ENCODE measurements at regions not wholly inside any gene's neighbourhood (a gene's known extent, or its start where the extent isn't known, plus 50 kb on each side); places are given as distances from the start of the nearest gene placed in this dataset.

GRCh38 chrX:39245024-39245423 is 443.8 kb downstream of the MID1IP1 start:
- Histone ChIP-seq H3K27ac (ENCODE audit: low read depth, low read length) (no peak overlapping the region), H3K9me3 (ENCODE audit: control insufficient read depth in 1 of 2, insufficient read depth in 1 of 2, low read depth in 1 of 2, low read length in 2 of 2) (no peaks in the 10 kb centered on the region), H3K79me2 (ENCODE audit: insufficient read depth, low read length) (no peaks in the 10 kb centered on the region), H3K27me3 (ENCODE audit: insufficient read depth, low read length) (no peaks in the 10 kb centered on the region), H2AFZ (ENCODE audit: low read depth, low read length, poor library complexity, severe bottlenecking) (no peak overlapping the region), H3K9me2 (ENCODE audit: insufficient read depth) (no peaks in the 10 kb centered on the region), H3K36me3 (ENCODE audit: control insufficient read depth in 1 of 2, insufficient read depth in 2 of 2, low read length in 2 of 2) (no peaks in the 10 kb centered on the region), H3K9ac (ENCODE audit: low read length) (no peak overlapping the region), H3K4me1 (ENCODE audit: control insufficient read depth in 1 of 2, insufficient read depth in 2 of 2, low read length in 2 of 2) (no peaks in the 10 kb centered on the region), H3K4me3 (replicated peaks in 1 of 2; ENCODE audit: low read depth in 1 of 2, low read length in 2 of 2) (no peak overlapping the region), H4K20me1 (ENCODE audit: insufficient read depth) (no peaks in the 10 kb centered on the region), H3K4me2 (ENCODE audit: low read length) (no peak overlapping the region)
- ATAC-seq (no peak), DNase-seq (ENCODE audit: low read depth, low spot score) (no peak)
- ChIA-PET POLR2A (no interaction called here), CTCF (no interaction called here), RAD21 (ENCODE audit: low non-redundant PET in 1 of 2, low total read pairs in 2 of 2, uncharacterized antibody in 2 of 2, unreplicated experiment in 2 of 2) (no interaction called here)
- intact Hi-C loops (cut with micrococcal nuclease): no loop called here
- no peak for TF ChIP-seq SP1 (IDR thresholded peaks at IDR 0.05; ENCODE audit: low read depth)
- TF ChIP-seq FOSL1 (IDR thresholded peaks at IDR 0.05; ENCODE audit: low read depth): no peak
- TF ChIP-seq, protein P1, sequence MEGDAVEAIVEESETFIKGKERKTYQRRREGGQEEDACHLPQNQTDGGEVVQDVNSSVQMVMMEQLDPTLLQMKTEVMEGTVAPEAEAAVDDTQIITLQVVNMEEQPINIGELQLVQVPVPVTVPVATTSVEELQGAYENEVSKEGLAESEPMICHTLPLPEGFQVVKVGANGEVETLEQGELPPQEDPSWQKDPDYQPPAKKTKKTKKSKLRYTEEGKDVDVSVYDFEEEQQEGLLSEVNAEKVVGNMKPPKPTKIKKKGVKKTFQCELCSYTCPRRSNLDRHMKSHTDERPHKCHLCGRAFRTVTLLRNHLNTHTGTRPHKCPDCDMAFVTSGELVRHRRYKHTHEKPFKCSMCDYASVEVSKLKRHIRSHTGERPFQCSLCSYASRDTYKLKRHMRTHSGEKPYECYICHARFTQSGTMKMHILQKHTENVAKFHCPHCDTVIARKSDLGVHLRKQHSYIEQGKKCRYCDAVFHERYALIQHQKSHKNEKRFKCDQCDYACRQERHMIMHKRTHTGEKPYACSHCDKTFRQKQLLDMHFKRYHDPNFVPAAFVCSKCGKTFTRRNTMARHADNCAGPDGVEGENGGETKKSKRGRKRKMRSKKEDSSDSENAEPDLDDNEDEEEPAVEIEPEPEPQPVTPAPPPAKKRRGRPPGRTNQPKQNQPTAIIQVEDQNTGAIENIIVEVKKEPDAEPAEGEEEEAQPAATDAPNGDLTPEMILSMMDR (IDR thresholded peaks at IDR 0.05 in 2 of 3, conservative IDR thresholded peaks at IDR 0.05 in 1 of 3; ENCODE audit: borderline replicate concordance in 1 of 3, insufficient read depth in 1 of 3, low read depth in 2 of 3, low read length in 2 of 3): no peak
- TF ChIP-seq SRF (IDR thresholded peaks at IDR 0.05; ENCODE audit: low read depth): no peak
- no TSS peak for BruUV-seq (replicated peaks)

GRCh38 chrX:39247536-39247935 is 446.3 kb downstream of the MID1IP1 start:
- Histone ChIP-seq H3K4me3 (replicated peaks in 1 of 2; ENCODE audit: low read depth in 1 of 2, low read length in 2 of 2) (no peak overlapping the region), H3K36me3 (ENCODE audit: control insufficient read depth in 1 of 2, insufficient read depth in 2 of 2, low read length in 2 of 2) (no peaks in the 10 kb centered on the region), H3K9me2 (ENCODE audit: insufficient read depth) (no peaks in the 10 kb centered on the region), H3K4me2 (ENCODE audit: low read length) (no peak overlapping the region), H3K9me3 (ENCODE audit: control insufficient read depth in 1 of 2, insufficient read depth in 1 of 2, low read depth in 1 of 2, low read length in 2 of 2) (no peaks in the 10 kb centered on the region), H3K4me1 (ENCODE audit: control insufficient read depth in 1 of 2, insufficient read depth in 2 of 2, low read length in 2 of 2) (no peaks in the 10 kb centered on the region), H3K27ac (ENCODE audit: low read depth, low read length) (no peak overlapping the region), H2AFZ (ENCODE audit: low read depth, low read length, poor library complexity, severe bottlenecking) (no peak overlapping the region), H3K79me2 (ENCODE audit: insufficient read depth, low read length) (no peaks in the 10 kb centered on the region), H3K27me3 (ENCODE audit: insufficient read depth, low read length) (no peaks in the 10 kb centered on the region), H4K20me1 (ENCODE audit: insufficient read depth) (no peaks in the 10 kb centered on the region), H3K9ac (ENCODE audit: low read length) (no peak overlapping the region)
- CTCF ChIA-PET: no interaction called here
- BruUV-seq (replicated peaks): no TSS peak
- RAD21 ChIA-PET (ENCODE audit: low non-redundant PET in 1 of 2, low total read pairs in 2 of 2, uncharacterized antibody in 2 of 2, unreplicated experiment in 2 of 2): no interaction called here
- no peak for TF ChIP-seq REST (IDR thresholded peaks at IDR 0.05; ENCODE audit: low read depth)
- no peak for TF ChIP-seq SIN3A (IDR thresholded peaks at IDR 0.05; ENCODE audit: low read depth)
- POLR2A ChIA-PET: no interaction called here
- ATAC-seq (no peak), DNase-seq (ENCODE audit: low read depth, low spot score) (no peak)
- intact Hi-C loops (cut with micrococcal nuclease): no loop called here

Data from HCT116 (cell line).